DOHH2 (cell line): ENCODE measurements at regions not wholly inside any gene's neighbourhood (a gene's known extent, or its start where the extent isn't known, plus 50 kb on each side); places are given as distances from the start of the nearest gene placed in this dataset.

Source experiments
- H3F3A ChIP-seq: fragments of 200-600 bp; sonication (generic), shearing (Covaris generic); 2 replicates; pipeline ENCODE4 v1.6.0; 2016; ENCODE audit warnings: antibody characterized with exemption, mild to moderate bottlenecking; ENCODE audit not compliant: control insufficient read depth, insufficient read depth
- H3K27ac ChIP-seq: fragments of 200-600 bp; sonication (generic); 2 replicates; pipeline ENCODE4 v1.5.1; 2014; ENCODE audit warnings: low read depth, mild to moderate bottlenecking, low read length, moderate library complexity
- H3K27me3 ChIP-seq: fragments of 200-600 bp; sonication (generic); 2 replicates; pipeline ENCODE4 v1.6.1; 2014; ENCODE audit warnings: mild to moderate bottlenecking, low read length, mixed read lengths; ENCODE audit not compliant: control insufficient read depth
- H3K36me3 ChIP-seq: fragments of 200-600 bp; sonication (generic); 2 replicates; pipeline ENCODE4 v1.6.1; 2014; ENCODE audit warnings: mild to moderate bottlenecking, low read length, moderate library complexity, mixed read lengths; ENCODE audit not compliant: control insufficient read depth
- H3K4me1 ChIP-seq: fragments of 200-600 bp; sonication (generic); 2 replicates; pipeline ENCODE4 v1.6.1; 2014; ENCODE audit warnings: mild to moderate bottlenecking, low read length, mixed read lengths; ENCODE audit not compliant: control insufficient read depth
- H3K4me2 ChIP-seq: fragments of 200-600 bp; sonication (generic); 2 replicates; pipeline ENCODE4 v1.6.0; 2014; ENCODE audit warnings: mild to moderate bottlenecking, low read length, moderate library complexity
- H3K4me3 ChIP-seq: fragments of 200-600 bp; sonication (generic); 2 replicates; pipeline ENCODE4 v1.5.1; 2014; ENCODE audit warnings: mild to moderate bottlenecking, low read length, mixed read lengths
- H3K79me2 ChIP-seq: fragments of 200-600 bp; sonication (generic); 2 replicates; pipeline ENCODE4 v1.6.1; 2014; ENCODE audit warnings: mild to moderate bottlenecking, low read length, mixed read lengths; ENCODE audit not compliant: control insufficient read depth
- H3K9me2 ChIP-seq: fragments of 200-600 bp; sonication (generic); replicated peaks from 2 replicates; pipeline ENCODE4 v1.6.1; 2014; ENCODE audit warnings: mild to moderate bottlenecking, low read length, mixed read lengths; ENCODE audit not compliant: control insufficient read depth
- H3K9me3 ChIP-seq: fragments of 200-600 bp; sonication (generic); 2 replicates; pipeline ENCODE4 v1.6.1; 2014; ENCODE audit warnings: antibody characterized with exemption, low read length, mixed read lengths; ENCODE audit not compliant: control insufficient read depth, insufficient read depth
- H4K20me1 ChIP-seq: fragments of 200-600 bp; sonication (generic); 2 replicates; pipeline ENCODE4 v1.6.0; 2014; ENCODE audit warnings: low read depth, mild to moderate bottlenecking, antibody characterized with exemption, low read length, moderate library complexity; ENCODE audit not compliant: control insufficient read depth, insufficient read depth
- CTCF ChIP-seq: fragments of 200-600 bp; sonication (generic); IDR thresholded peaks from one replicate; pipeline ENCODE4 v1.5.1; 2014; ENCODE audit warnings: antibody characterized with exemption, mild to moderate bottlenecking, low read depth, low read length; ENCODE audit not compliant: poor library complexity, severe bottlenecking
- EZH2phosphoT487 ChIP-seq: fragments of 200-600 bp; sonication (generic); IDR thresholded peaks from 2 replicates; pipeline ENCODE4 v1.6.1; 2017; ENCODE audit warnings: borderline replicate concordance, mild to moderate bottlenecking, antibody characterized with exemption, low read length, moderate library complexity, mixed read lengths

- Histone ChIP-seq H3K4me2 (no peak overlapping the region), H3K9me3 (no peaks in the 10 kb centered on the region), H3F3A (no peaks in the 10 kb centered on the region), H3K4me3 (no peak overlapping the region), H4K20me1 (no peaks in the 10 kb centered on the region), H3K27ac (no peak overlapping the region), H3K79me2 (no peaks in the 10 kb centered on the region), H3K4me1 (no peaks in the 10 kb centered on the region), H3K27me3 (no peaks in the 10 kb centered on the region), H3K36me3 (no peaks in the 10 kb centered on the region), H3K9me2 (no peaks in the 10 kb centered on the region)
- no peak for TF ChIP-seq EZH2phosphoT487
- no peak for TF ChIP-seq CTCF
Observed at GRCh38 chr7:56181010-56181409, 64.8 kb upstream of the NUPR2 start.

- no peak for TF ChIP-seq EZH2phosphoT487
- Histone ChIP-seq H3K36me3 (no peaks in the 10 kb centered on the region), H4K20me1 (no peaks in the 10 kb centered on the region), H3K4me3 (no peak overlapping the region), H3K9me3 (peaks cover 8% of the 10 kb centered on the region; the same call in 1 of the 2 replicates), H3K4me1 (no peaks in the 10 kb centered on the region), H3F3A (no peaks in the 10 kb centered on the region), H3K4me2 (no peak overlapping the region), H3K27ac (no peak overlapping the region), H3K79me2 (no peaks in the 10 kb centered on the region), H3K27me3 (no peaks in the 10 kb centered on the region), H3K9me2 (no peaks in the 10 kb centered on the region)
Observed at GRCh38 chr7:56175771-56176170, 59.6 kb upstream of the NUPR2 start.

GRCh38 chr7:56174875-56175760, 58.9 kb upstream of the NUPR2 start:
- no peak overlapping the region for H3K4me2 ChIP-seq
- H3K9me3 ChIP-seq = peaks cover 8% of the 10 kb centered on the region; the same call in 1 of the 2 replicates
- TF ChIP-seq EZH2phosphoT487 (no peak), CTCF (no peak)
- no peak overlapping the region for H3K27ac ChIP-seq
- no peaks in the 10 kb centered on the region for H3K36me3 ChIP-seq
- no peaks in the 10 kb centered on the region for H3K79me2 ChIP-seq
- H3K27me3 ChIP-seq = no peaks in the 10 kb centered on the region
- no peaks in the 10 kb centered on the region for H3F3A ChIP-seq
- H3K9me2 ChIP-seq = no peaks in the 10 kb centered on the region
- no peak overlapping the region for H3K4me3 ChIP-seq
- H4K20me1 ChIP-seq = no peaks in the 10 kb centered on the region
- no peaks in the 10 kb centered on the region for H3K4me1 ChIP-seq

- H3K4me2 ChIP-seq = no peak overlapping the region
- no peaks in the 10 kb centered on the region for H3K9me2 ChIP-seq
- no peaks in the 10 kb centered on the region for H3F3A ChIP-seq
- no peak overlapping the region for H3K4me3 ChIP-seq
- H3K79me2 ChIP-seq = no peaks in the 10 kb centered on the region
- H3K36me3 ChIP-seq = no peaks in the 10 kb centered on the region
- no peaks in the 10 kb centered on the region for H3K4me1 ChIP-seq
- H3K27ac ChIP-seq = no peak overlapping the region
- peaks cover 8% of the 10 kb centered on the region; the same call in 1 of the 2 replicates for H3K9me3 ChIP-seq
- no peaks in the 10 kb centered on the region for H4K20me1 ChIP-seq
- H3K27me3 ChIP-seq = no peaks in the 10 kb centered on the region
- TF ChIP-seq CTCF (no peak), EZH2phosphoT487 (no peak)
Observed at GRCh38 chr7:56174346-56174874, 58.2 kb upstream of the NUPR2 start.
